Panc1 (cell line): ENCODE measurements at regions not wholly inside any gene's neighbourhood (a gene's known extent, or its start where the extent isn't known, plus 50 kb on each side); places are given as distances from the start of the nearest gene placed in this dataset.
"Not testable (repeated sequence)": the region's sequence is repeated elsewhere in the genome, so short reads cannot be mapped to it uniquely, and the experiment has no call there.

Experiments
- ATAC-seq: fragments of 200-7000 bp; cut with Tn5 transposase; 2 replicates; pipeline ENCODE4 v1.9.1; 2020; ENCODE audit warnings: mild to moderate bottlenecking, moderate library complexity
- BruUV-seq: library from RNA; stranded (reverse); fragments of 400-500 nt; replicated peaks from 2 replicates; lab custom pipeline; 2021; lab: Mats Ljungman, UMichigan
- CTCF ChIA-PET: fragments of 300-600 bp; sonication (Branson Sonifier 250); formaldehyde crosslinking; loops from one replicate; lab custom pipeline; 2022; ENCODE audit warnings: antibody characterized with exemption; lab: Charles Lee
- POLR2A ChIA-PET: fragments of 300-600 bp; sonication (Branson Sonifier 250); formaldehyde crosslinking; loops from one replicate; lab custom pipeline; 2022; ENCODE audit warnings: antibody characterized with exemption; lab: Charles Lee
- DNase-seq: peaks from one replicate; pipeline ENCODE4 v3.0.0-alpha.2; 2010; ENCODE audit warnings: low read depth, low spot score
- H3K27ac ChIP-seq: 2 replicates; pipeline ENCODE4 v1.5.1; 2011; ENCODE audit warnings: mild to moderate bottlenecking, low read length, inconsistent platforms
- H3K27me3 ChIP-seq: fragments of 200-500 bp; sonication (Bioruptor generic); 2 replicates; pipeline ENCODE4 v1.6.0; 2014; ENCODE audit warnings: low read length, inconsistent platforms; ENCODE audit not compliant: control insufficient read depth, insufficient read depth
- H3K36me3 ChIP-seq: fragments of 200-500 bp; sonication (Bioruptor generic); 2 replicates; pipeline ENCODE4 v1.5.1; 2014; ENCODE audit warnings: inconsistent platforms, mild to moderate bottlenecking, low read length, moderate library complexity; ENCODE audit not compliant: control insufficient read depth, insufficient read depth
- H3K4me1 ChIP-seq: 2 replicates; pipeline ENCODE4 v1.5.1; 2011; ENCODE audit warnings: inconsistent platforms, mild to moderate bottlenecking, low read length, moderate library complexity; ENCODE audit not compliant: control insufficient read depth, insufficient read depth
- H3K4me3 ChIP-seq, 2 experiments: 2 replicates each; pipeline ENCODE4 v1.5.1; 2011 to 2012; ENCODE audit warnings: low read depth in 2 of 2, low read length in 2 of 2, mild to moderate bottlenecking in 2 of 2, inconsistent platforms in 1 of 2, moderate library complexity in 1 of 2
- H3K9me3 ChIP-seq: fragments of 200-500 bp; sonication (Bioruptor generic); 2 replicates; pipeline ENCODE4 v1.5.1; 2014; ENCODE audit warnings: low read depth, mild to moderate bottlenecking, inconsistent platforms, low read length, moderate library complexity; ENCODE audit not compliant: control insufficient read depth, insufficient read depth
- CTCF ChIP-seq: fragments of 450-650 bp; IDR thresholded peaks from 2 replicates; pipeline ENCODE4 v1.5.1; 2017; ENCODE audit warnings: mild to moderate bottlenecking
- POLR2AphosphoS5 ChIP-seq: IDR thresholded peaks from 2 replicates; pipeline ENCODE4 v1.6.1; 2012; ENCODE audit warnings: mild to moderate bottlenecking, low read depth, low read length, moderate library complexity
- REST ChIP-seq, 2 experiments: IDR thresholded peaks; 2 replicates each; pipeline ENCODE4 v1.6.1; 2011 to 2012; ENCODE audit warnings: low read depth in 2 of 2, control low read depth in 1 of 2, low read length in 1 of 2, mild to moderate bottlenecking in 1 of 2, moderate library complexity in 1 of 2; ENCODE audit not compliant: insufficient read depth in 1 of 2
- TCF7L2 ChIP-seq: IDR thresholded peaks from 2 replicates; pipeline ENCODE4 v1.6.1; 2011; ENCODE audit warnings: mild to moderate bottlenecking, low read depth, low read length, inconsistent platforms
- in situ Hi-C: cut with HindIII; loops from 2 replicates; pipeline ENCODE4 v1.10.0; 2016; ENCODE audit warnings: low sequenced_read_pairs, low pct_unique_long_range_greater_than_20kb
- intact Hi-C: fragments of 100-400 bp; cut with micrococcal nuclease; formaldehyde crosslinking; loops from one replicate; pipeline ENCODE4 v1.10.0; 2022; ENCODE audit not compliant: unreplicated experiment

GRCh38 chr16:88190592-88191095 is 192.1 kb upstream of the ZNF469 start:
- intact Hi-C loops, BruUV-seq, H3K4me1 ChIP-seq, H3K9me3 ChIP-seq, H3K27me3 ChIP-seq, ATAC-seq, DNase-seq, H3K36me3 ChIP-seq, H3K27ac ChIP-seq, in situ Hi-C loops, POLR2A ChIA-PET, H3K4me3 ChIP-seq, CTCF ChIA-PET: not testable (repeated sequence)

- POLR2A ChIA-PET, in situ Hi-C loops, H3K27me3 ChIP-seq, ATAC-seq, H3K36me3 ChIP-seq, DNase-seq, H3K27ac ChIP-seq, CTCF ChIA-PET, intact Hi-C loops, BruUV-seq, H3K4me1 ChIP-seq, H3K9me3 ChIP-seq, H3K4me3 ChIP-seq: not testable (repeated sequence)
Measured at GRCh38 chr16:88191168-88191567, 191.6 kb upstream of the ZNF469 start.

GRCh38 chr16:88192601-88193000 is 190.2 kb upstream of the ZNF469 start:
- no peak for ATAC-seq
- H3K4me1 ChIP-seq: no peaks in the 10 kb centered on the region
- ChIA-PET CTCF (no interaction called here), POLR2A (no interaction called here)
- TF ChIP-seq REST (IDR thresholded peaks at IDR 0.05; ENCODE audit: insufficient read depth in 1 of 2, low read depth in 2 of 2, low read length in 1 of 2) (no peak), POLR2AphosphoS5 (no peak), TCF7L2 (no peak)
- no peak for DNase-seq
- no peak overlapping the region for H3K4me3 ChIP-seq
- H3K9me3 ChIP-seq: no peaks in the 10 kb centered on the region
- in situ Hi-C loops (no loop called here), intact Hi-C loops (no loop called here)
- no peaks in the 10 kb centered on the region for H3K27me3 ChIP-seq
- H3K36me3 ChIP-seq: no peaks in the 10 kb centered on the region
- no peak overlapping the region for H3K27ac ChIP-seq
- BruUV-seq: no TSS peak

GRCh38 chr16:88193706-88194396 is 188.9 kb upstream of the ZNF469 start:
- BruUV-seq, CTCF ChIA-PET, intact Hi-C loops, H3K9me3 ChIP-seq, H3K27ac ChIP-seq, H3K4me3 ChIP-seq, in situ Hi-C loops, H3K4me1 ChIP-seq, H3K27me3 ChIP-seq, POLR2A ChIA-PET, H3K36me3 ChIP-seq: not testable (repeated sequence)
- peak; percentile 73 for TF ChIP-seq CTCF
- DNase-seq: peak; percentile 5
- peak; percentile 98 for ATAC-seq
